ENCODE measurements at regions not wholly inside any gene's neighbourhood (a gene's known extent, or its start where the extent isn't known, plus 50 kb on each side); places are given as distances from the start of the nearest gene placed in this dataset.

DNA sequence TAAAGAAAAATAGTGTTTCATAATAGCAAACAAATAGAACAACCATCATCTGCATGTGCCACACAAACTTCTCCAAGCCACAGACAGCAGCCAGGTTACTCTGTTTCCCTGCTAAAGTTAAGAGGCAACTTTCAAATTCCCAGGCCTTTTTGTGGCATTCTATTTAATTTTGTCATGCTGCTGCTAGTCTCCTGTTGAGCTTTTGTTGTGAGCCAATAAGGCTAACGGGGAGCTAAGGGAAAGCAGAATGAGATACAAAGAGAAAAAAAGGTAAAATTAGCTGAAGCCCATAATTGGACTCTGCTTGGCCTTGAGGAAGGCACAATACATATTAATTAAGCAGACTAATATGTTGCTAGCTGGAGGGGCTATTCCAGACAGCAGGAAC is 74.7 kb upstream of the GNAO1 start:
- Histone ChIP-seq H3K27ac (ENCODE audit: low read length) (no peak overlapping the region), H3K4me1 (ENCODE audit: low read length) (peaks cover 30% of the 10 kb centered on the region), H2AFZ (ENCODE audit: low read depth, low read length) (no peak overlapping the region), H3K9me3 (ENCODE audit: insufficient read depth, low read length) (no peaks in the 10 kb centered on the region), H3K4me2 (ENCODE audit: low read length) (no peak overlapping the region), H3K27me3 (ENCODE audit: low read depth, low read length) (peaks cover 59% of the 10 kb centered on the region), H4K20me1 (ENCODE audit: insufficient read depth, low read length) (no peaks in the 10 kb centered on the region), H3K4me3 (ENCODE audit: low read length) (no peak overlapping the region), H3K36me3 (replicated peaks; ENCODE audit: low read depth, low read length) (no peaks in the 10 kb centered on the region), H3K9ac (ENCODE audit: low read length) (no peak overlapping the region), H3K79me2 (ENCODE audit: low read length) (no peaks in the 10 kb centered on the region)
- TF ChIP-seq, protein P1, sequence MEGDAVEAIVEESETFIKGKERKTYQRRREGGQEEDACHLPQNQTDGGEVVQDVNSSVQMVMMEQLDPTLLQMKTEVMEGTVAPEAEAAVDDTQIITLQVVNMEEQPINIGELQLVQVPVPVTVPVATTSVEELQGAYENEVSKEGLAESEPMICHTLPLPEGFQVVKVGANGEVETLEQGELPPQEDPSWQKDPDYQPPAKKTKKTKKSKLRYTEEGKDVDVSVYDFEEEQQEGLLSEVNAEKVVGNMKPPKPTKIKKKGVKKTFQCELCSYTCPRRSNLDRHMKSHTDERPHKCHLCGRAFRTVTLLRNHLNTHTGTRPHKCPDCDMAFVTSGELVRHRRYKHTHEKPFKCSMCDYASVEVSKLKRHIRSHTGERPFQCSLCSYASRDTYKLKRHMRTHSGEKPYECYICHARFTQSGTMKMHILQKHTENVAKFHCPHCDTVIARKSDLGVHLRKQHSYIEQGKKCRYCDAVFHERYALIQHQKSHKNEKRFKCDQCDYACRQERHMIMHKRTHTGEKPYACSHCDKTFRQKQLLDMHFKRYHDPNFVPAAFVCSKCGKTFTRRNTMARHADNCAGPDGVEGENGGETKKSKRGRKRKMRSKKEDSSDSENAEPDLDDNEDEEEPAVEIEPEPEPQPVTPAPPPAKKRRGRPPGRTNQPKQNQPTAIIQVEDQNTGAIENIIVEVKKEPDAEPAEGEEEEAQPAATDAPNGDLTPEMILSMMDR (IDR thresholded peaks at IDR 0.05; ENCODE audit: low read depth, low read length): no peak
- no peak for TF ChIP-seq EZH2phosphoT487 (IDR thresholded peaks at IDR 0.05; ENCODE audit: low read depth)

DNA sequence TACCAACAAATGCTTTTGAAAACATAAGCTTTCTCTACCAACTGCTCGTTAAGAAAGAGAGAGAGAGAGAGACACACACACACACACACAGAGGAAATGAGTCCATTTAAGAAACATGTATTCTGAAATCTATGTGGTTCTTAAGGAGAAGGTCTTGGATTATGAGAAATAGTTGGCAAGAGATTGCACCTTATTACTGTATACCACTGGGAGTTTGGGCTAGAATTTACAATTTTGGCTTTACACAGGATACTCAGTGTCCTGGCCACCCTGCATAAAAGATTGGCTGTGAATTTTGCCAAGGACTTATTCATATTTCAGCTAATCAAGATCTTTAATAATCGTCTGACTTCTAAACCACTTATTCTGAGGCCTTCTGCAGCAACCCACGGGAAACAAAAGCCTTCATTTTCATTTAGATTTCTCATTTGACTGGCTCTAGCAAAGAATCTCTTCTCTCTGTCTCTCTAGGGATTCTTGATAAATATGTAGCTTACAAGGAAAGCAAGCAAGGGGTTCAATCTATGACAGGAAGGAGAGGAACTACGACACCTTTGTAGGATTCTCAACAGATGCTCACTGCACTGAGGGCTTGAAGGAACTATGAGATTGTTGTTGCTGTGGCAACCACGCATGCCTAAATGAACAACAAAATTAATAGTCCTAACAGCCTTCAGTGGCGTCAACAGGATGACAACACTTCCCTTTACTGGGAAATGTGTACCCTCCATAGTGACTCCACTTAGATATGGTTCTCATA is 75.3 kb upstream of the GNAO1 start:
- Histone ChIP-seq H3K9ac (ENCODE audit: low read length) (no peak overlapping the region), H3K4me1 (ENCODE audit: low read length) (peaks cover 26% of the 10 kb centered on the region), H3K4me2 (ENCODE audit: low read length) (no peak overlapping the region), H4K20me1 (ENCODE audit: insufficient read depth, low read length) (no peaks in the 10 kb centered on the region), H2AFZ (ENCODE audit: low read depth, low read length) (no peak overlapping the region), H3K27me3 (ENCODE audit: low read depth, low read length) (peaks cover 65% of the 10 kb centered on the region), H3K36me3 (replicated peaks; ENCODE audit: low read depth, low read length) (no peaks in the 10 kb centered on the region), H3K79me2 (ENCODE audit: low read length) (no peaks in the 10 kb centered on the region), H3K4me3 (ENCODE audit: low read length) (no peak overlapping the region), H3K27ac (ENCODE audit: low read length) (no peak overlapping the region), H3K9me3 (ENCODE audit: insufficient read depth, low read length) (no peaks in the 10 kb centered on the region)
- TF ChIP-seq, protein P1 (IDR thresholded peaks at IDR 0.05; ENCODE audit: low read depth, low read length): no peak
- TF ChIP-seq EZH2phosphoT487 (IDR thresholded peaks at IDR 0.05; ENCODE audit: low read depth): no peak

DNA sequence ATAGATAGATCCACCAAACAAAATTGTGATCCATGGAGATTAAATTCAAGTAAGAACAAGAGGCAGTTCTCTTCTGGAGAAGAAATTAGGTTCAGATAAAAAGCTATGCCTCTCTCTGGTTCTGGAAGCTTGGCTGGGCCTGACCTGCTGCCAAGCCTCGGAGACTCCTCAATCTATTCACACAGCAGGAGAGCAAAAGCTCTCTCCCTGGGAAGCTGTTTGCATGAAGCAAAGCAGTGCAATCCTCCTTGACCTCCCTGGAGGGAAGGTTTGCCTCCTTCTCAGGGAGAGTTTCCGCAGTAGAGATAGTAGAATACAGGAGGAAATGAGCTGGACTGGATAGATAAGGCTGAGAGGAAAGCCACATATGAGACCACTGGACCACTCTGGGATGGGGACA is 78.1 kb upstream of the GNAO1 start:
- Histone ChIP-seq H3K9ac (ENCODE audit: low read length) (no peak overlapping the region), H3K4me1 (ENCODE audit: low read length) (no peaks in the 10 kb centered on the region), H3K4me2 (ENCODE audit: low read length) (no peak overlapping the region), H3K27me3 (ENCODE audit: low read depth, low read length) (peaks cover 65% of the 10 kb centered on the region), H3K27ac (ENCODE audit: low read length) (no peak overlapping the region), H3K36me3 (replicated peaks; ENCODE audit: low read depth, low read length) (no peaks in the 10 kb centered on the region), H3K79me2 (ENCODE audit: low read length) (no peaks in the 10 kb centered on the region), H2AFZ (ENCODE audit: low read depth, low read length) (no peak overlapping the region), H4K20me1 (ENCODE audit: insufficient read depth, low read length) (no peaks in the 10 kb centered on the region), H3K9me3 (ENCODE audit: insufficient read depth, low read length) (no peaks in the 10 kb centered on the region), H3K4me3 (ENCODE audit: low read length) (no peak overlapping the region)
- TF ChIP-seq EZH2phosphoT487 (IDR thresholded peaks at IDR 0.05; ENCODE audit: low read depth): no peak
- TF ChIP-seq, protein P1 (IDR thresholded peaks at IDR 0.05; ENCODE audit: low read depth, low read length): no peak

DNA sequence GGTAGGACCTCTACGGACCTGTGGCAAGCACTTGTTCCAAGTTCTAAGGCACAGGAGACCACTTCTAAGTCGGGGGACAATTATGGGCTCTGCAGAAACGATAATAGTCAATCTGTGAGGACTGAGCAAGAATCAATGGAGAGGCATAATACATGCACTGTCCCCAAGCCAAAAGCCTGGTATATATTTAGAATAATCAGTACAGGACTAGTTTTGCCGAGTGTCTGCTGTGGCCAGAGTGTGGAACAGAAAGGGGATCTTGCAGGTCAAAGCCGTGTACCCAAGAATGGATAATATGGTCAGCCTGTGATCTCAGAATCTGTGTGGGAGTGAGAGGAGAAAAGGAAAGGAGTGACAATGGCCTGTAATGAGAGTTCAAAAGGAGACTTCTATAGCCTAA is 80.2 kb upstream of the GNAO1 start:
- Histone ChIP-seq H3K4me2 (ENCODE audit: low read length) (no peak overlapping the region), H3K4me1 (ENCODE audit: low read length) (no peaks in the 10 kb centered on the region), H3K9me3 (ENCODE audit: insufficient read depth, low read length) (no peaks in the 10 kb centered on the region), H3K27me3 (ENCODE audit: low read depth, low read length) (peaks cover 61% of the 10 kb centered on the region), H3K9ac (ENCODE audit: low read length) (no peak overlapping the region), H2AFZ (ENCODE audit: low read depth, low read length) (no peak overlapping the region), H4K20me1 (ENCODE audit: insufficient read depth, low read length) (no peaks in the 10 kb centered on the region), H3K4me3 (ENCODE audit: low read length) (no peak overlapping the region), H3K79me2 (ENCODE audit: low read length) (no peaks in the 10 kb centered on the region), H3K27ac (ENCODE audit: low read length) (no peak overlapping the region), H3K36me3 (replicated peaks; ENCODE audit: low read depth, low read length) (no peaks in the 10 kb centered on the region)
- no peak for TF ChIP-seq EZH2phosphoT487 (IDR thresholded peaks at IDR 0.05; ENCODE audit: low read depth)
- TF ChIP-seq, protein P1 (IDR thresholded peaks at IDR 0.05; ENCODE audit: low read depth, low read length): no peak
